Right kidney (tissue), 1 donor: ENCODE measurements at regions not wholly inside any gene's neighbourhood (a gene's known extent, or its start where the extent isn't known, plus 50 kb on each side); places are given as distances from the start of the nearest gene placed in this dataset.
"Not testable (repeated sequence)": the region's sequence is repeated elsewhere in the genome, so short reads cannot be mapped to it uniquely, and the experiment has no call there.

Experiments
- DNase-seq: peaks from one replicate; pipeline ENCODE4 v3.0.0-alpha.2; 2016

- DNase-seq, result no peak
Measured at GRCh38 chr2:37570773-37571586, 100.5 kb downstream of the CDC42EP3 start.

- no peak for DNase-seq
Measured at GRCh38 chr2:37571587-37572136, 99.8 kb downstream of the CDC42EP3 start.

- DNase-seq, result no peak
Measured at GRCh38 chr2:37573451-37574388, 97.7 kb downstream of the CDC42EP3 start.

DNA sequence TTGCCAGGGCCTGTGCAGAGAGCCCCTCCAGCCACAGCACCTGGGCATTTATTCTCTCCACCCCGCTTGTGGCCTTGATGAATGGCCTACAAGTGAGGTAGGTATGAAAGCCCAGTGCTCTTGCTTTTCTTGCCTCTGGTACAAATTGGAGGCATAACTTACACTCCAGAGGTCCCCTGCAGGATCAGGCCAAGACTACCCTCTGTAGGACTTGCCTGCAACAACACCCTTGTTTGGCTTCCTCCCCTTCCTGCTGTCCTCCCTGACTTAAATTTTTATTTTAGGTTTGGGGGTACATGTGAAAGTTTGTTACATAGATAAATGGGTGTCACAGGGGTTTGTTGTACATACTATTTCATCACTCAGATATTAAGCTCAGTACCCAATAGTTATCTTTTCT, 95.7 kb downstream of the CDC42EP3 start:
- no peak for DNase-seq

- not testable (repeated sequence) for DNase-seq
Measured at GRCh38 chr2:37576194-37576593, 95.2 kb downstream of the CDC42EP3 start.

GRCh38 chr2:37576831-37577230, 94.6 kb downstream of the CDC42EP3 start:
- no peak for DNase-seq

DNA sequence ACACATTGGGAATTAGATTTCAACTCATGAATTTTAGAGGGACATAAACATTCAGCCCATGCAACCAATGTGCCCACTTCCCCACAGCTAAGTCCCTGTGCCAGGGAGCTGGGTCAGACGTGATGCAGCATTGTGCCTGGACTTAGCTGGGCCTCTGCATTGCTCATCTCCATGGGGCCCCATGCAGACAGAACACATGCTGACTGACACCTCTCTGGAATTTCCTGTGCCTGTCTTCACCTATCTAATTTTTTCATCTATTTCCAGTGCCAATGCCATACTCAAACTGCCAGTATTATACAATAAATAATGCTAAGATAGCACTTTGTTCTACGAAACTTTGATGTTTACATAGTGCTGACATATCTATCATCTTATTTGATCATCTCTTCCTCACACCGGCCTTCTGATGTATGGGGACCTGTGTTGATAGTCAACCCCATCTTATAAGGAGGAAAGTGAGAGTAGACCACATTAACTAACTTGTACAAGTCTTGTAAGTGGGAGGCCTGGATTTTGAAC, 92.2 kb downstream of the CDC42EP3 start:
- no peak for DNase-seq

DNA sequence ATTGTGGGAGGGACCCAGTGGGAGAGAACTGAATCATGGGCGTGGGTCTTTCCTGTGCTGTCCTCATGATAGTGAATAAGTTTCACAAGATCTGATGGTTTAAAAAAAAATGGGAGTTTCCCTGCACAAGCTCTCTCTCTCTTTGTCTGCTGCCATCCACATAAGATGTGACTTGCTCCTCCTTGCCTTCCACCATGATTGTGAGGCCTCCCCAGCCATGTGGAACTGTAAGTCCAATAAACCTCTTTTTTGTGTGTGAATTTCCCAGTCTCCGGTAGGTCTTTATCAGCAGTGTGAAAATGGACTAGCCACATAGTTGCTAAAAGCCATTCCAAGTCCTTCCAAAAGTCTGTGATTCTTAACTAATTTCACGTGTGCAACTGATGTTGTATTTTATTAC, 91.5 kb downstream of the CDC42EP3 start:
- not testable (repeated sequence) for DNase-seq

DNA sequence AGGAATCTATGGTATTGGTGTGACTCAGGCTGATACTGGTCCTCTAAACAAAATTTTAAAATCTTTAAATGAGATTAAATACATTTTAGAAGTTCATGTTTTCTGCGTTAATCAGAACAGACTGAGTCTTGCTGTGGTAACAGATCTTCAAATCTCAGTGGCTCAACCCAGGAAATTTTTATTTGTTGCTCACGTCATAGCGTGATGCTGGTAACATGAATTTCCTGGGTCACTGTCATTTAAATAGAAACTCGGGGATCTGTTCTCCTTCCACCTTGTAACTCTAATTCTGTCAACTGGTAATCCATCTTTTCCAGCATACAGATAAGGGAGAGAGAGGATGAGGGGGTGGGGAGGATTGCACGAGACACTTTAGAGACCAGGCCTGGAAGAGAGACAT, 90.0 kb downstream of the CDC42EP3 start:
- DNase-seq, result no peak

GRCh38 chr2:37582481-37583220, 88.8 kb downstream of the CDC42EP3 start:
- DNase-seq, result no peak

- no peak for DNase-seq
Measured at GRCh38 chr2:37583402-37583801, 88.0 kb downstream of the CDC42EP3 start.

DNA sequence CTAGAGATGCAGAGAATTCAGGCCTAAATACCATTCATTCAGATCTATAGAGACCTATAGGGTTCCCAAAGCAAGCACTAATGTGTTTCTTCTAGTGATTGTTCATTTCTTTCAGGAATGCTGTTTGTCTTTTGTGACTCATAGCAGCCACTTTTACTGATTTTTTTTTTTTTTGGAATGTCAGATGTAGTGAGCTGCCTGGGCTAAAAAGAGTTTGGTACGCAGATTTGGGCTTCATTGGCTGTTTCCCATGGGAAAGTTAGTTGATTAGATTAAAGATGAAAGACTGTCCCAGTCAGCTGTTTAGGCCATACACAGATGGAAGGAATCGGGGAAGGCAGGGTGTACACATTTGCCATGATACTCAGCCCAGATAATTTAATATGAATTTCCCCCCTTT, 87.6 kb downstream of the CDC42EP3 start:
- DNase-seq, result no peak

- DNase-seq, result peak; percentile 16
Measured at GRCh38 chr2:37585295-37585908, 86.0 kb downstream of the CDC42EP3 start.

DNA sequence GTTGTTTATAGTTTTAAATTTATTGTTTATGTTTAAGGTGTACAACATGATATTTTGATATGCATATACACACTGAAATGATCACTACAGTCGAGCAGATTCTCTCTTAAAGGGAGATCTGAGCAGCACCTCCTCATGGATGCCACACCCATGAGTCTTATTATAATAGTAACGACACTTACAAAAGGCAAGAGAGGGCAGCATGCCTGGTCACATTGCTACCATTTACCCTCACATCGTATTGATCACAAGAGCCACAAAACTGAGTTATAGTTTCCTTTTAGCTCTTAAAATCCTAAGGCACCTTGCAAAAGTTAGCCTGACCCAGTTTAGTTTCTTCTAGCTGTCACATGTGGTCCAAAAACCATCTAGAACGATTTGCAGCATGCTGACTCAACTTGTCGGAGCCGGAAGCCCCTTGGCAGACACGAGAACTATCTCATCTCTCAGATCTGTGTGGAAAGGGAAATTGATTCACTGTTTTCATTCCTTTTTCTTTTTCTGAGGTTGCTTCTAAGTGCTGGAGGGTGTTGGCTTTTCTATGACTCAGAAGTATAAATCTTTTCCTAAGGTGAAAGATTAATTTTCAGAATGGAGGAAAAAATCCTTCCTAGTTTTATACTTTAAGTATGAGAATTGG, 85.3 kb downstream of the CDC42EP3 start:
- no peak for DNase-seq

DNA sequence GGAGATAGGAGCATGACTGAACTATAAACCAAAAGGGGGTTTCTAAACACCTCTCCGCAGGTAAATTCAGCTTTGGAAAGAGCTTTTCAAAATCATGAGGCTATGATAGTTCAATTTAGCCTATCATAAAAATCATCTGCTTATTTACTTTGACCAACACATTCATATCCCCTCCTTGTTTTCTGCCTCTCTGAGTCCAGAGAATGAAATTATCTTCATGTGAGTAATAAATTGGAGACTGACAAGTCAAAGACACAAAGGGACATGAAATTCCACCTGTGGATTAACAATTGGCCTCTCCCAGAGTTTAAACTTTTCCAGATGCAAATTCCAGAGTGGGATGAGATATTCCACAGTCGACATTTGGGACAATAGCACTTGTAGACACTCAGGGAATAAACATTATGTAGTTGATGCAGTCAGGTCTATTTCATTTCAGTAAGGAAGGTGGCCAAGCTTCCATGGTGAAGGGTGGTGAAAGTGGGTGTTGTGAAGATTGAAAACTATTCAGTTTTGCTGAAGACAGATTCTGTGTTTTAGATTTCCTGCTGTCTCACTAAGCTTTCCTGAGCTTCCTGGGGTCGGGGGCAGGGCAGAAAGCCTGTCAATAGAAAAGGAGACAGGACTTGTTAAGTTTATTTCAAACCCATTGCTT, 84.7 kb downstream of the CDC42EP3 start:
- no peak for DNase-seq

DNA sequence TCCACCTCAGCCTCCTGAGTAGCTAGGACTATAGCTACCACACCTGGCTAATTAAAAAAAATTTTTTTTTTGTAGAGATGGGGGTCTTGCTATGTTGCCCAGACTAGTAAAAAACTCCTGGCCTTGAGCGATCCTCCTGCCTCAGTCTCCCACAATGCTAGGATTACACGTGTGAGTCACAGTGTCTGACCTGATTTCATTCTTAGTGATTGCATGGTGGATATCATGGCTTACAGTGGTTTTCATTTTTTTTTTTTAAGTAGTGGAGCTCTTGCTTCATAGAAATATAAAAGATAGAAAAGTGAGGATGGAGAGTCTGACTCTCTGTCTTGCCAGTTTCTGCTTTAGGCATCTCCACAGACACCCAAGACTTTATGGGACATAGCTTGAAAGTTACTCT, 83.6 kb downstream of the CDC42EP3 start:
- no peak for DNase-seq

DNA sequence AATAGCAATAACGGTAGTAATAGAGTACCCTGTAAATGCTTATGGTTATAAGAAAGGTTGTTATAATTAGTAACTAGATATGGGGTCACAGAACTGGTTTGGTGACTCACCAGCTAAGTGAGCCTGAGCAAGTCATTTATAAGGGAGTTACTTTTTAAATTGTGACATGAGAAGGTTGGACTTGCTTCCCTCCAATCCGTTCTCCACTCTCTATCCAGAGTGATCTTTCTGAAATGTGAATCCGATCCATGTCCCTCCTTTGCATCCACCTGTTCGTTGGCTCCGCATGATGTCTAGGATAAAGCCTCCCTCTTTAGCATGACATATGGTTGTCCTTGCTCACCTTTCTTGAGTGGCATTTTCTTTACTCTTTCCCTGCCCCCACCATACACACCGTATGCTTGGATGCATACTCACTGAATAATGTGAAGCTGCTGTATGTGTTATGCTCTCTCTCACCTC, 83.1 kb downstream of the CDC42EP3 start:
- DNase-seq, result no peak

GRCh38 chr2:37589298-37589697, 82.1 kb downstream of the CDC42EP3 start:
- no peak for DNase-seq

DNA sequence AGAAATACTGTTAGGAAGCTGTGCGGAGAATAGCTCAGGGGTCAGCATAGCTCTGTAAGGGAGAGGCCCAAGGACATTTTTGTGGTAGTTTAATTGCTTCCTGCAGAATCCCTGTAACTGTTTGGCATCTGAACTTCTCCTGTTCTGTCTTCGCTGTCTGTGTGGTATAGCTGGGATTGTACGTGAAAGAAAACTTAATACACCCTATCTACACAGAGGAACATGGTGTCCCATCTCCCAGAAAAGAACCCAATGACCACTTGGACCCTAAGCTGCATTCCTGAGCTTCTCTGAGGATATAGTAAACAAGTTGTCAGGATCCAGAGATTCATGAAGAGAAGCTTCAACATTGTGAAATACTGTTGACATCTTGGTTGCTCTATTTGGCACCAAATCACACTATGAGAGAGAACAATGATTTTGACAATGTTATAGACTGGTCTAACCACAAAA, 81.3 kb downstream of the CDC42EP3 start:
- no peak for DNase-seq
